Activated CD4-positive, alpha-beta T cell treated with anti-CD3 and anti-CD28 coated beads for 24 hours (primary cell): ENCODE measurements at regions not wholly inside any gene's neighbourhood (a gene's known extent, or its start where the extent isn't known, plus 50 kb on each side); places are given as distances from the start of the nearest gene placed in this dataset.

Experiments used
- DNase-seq, 2 donors: peaks; one replicate each; pipeline ENCODE4 v3.0.0-alpha.2; 2020; ENCODE audit warnings: low read depth in 2 of 2

DNA sequence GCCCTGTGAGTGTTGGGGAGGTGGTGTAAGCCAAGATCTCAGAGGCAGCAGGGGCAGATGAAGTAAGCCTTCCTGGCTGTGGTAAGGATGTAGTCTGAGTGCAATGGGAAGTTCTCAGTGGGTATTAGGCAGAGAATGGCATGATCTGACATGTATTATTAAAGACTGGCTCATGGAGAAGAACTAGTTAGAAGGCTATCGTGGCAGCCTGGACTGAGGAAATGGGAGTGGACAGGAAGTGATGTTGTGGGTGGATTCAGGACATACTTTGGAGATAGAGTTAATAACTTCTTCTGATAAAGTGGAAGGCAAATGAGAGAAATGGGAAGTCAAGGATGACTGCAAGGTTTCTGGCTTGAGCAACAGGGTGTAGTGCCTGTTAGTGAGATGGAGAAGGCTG is 250.9 kb upstream of the CFAP20DC start:
- DNase-seq = no peak

DNA sequence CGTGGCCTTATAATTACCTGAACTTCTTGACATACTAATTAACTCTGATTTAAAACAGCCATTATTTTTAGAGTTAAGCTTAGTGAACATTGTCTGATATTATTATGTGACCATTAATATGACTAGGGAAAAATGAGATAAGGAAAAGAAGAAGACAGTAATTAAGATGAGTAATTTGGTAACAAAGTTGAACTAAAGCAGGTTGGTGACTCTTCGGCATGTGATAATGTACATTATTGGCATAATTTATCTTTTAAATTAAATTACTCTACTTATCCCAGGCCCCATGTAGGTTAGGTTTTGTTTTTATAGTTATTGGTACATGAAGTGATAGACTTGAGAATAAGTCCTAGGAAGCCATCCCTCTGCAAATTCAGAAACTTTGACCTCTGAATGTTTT is 249.7 kb upstream of the CFAP20DC start:
- DNase-seq = no peak

DNA sequence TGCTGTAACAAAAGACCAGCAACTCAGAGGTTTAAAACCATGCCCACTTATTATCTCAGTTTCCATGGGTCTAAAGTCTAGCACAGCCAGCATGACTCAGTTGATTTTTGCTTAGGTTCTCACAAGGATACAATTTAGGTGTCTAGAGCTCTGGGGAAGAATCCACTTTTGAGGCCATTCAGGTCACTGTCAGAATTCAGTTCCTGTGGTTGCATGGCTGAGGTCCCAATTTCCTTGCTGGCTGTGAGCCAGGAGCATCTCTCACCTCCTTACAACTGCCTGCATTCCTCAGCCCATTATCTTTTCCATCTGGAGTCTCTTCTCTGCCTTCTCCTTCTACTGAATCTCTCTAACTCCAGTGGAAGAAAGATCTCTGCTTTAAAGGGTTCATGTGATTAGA is 240.5 kb upstream of the CFAP20DC start:
- DNase-seq = no peak

DNA sequence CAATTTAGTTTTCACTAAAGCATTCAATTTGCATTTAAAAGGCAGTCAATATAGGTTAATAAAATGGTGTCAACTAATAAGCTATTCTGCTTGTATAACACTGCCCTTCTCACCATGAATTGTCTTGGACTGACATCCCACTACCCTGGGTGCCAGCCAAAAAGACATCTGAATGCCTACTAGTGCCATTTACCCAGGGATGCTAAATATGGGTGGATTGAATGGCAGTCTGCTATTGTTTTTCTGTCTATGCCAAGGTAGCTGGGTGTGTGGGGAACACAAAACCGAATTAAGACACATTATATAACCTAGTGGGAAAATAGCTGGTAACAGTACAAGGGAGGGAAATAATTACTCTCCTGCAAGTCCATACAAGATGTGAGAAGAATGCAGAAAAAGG is 240.0 kb upstream of the CFAP20DC start:
- DNase-seq = no peak

DNA sequence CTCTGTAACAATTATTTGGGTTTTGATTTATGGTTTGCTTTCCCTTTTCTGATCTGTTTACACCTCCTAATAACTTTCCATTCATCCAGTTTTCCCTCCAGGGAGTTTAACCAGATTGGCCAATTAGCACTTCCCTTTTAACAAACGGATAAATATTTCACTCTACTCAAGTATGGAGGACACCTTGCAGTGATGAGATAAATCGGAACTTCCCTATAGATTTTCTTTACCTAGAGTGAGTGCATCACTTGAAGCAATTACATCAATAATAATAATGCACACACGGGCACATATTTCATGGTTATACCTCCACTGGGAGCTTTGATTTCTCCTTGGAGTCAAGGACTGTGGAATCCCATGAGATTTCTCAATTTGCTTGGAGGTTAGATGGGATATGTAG is 239.1 kb upstream of the CFAP20DC start:
- DNase-seq = no peak

DNA sequence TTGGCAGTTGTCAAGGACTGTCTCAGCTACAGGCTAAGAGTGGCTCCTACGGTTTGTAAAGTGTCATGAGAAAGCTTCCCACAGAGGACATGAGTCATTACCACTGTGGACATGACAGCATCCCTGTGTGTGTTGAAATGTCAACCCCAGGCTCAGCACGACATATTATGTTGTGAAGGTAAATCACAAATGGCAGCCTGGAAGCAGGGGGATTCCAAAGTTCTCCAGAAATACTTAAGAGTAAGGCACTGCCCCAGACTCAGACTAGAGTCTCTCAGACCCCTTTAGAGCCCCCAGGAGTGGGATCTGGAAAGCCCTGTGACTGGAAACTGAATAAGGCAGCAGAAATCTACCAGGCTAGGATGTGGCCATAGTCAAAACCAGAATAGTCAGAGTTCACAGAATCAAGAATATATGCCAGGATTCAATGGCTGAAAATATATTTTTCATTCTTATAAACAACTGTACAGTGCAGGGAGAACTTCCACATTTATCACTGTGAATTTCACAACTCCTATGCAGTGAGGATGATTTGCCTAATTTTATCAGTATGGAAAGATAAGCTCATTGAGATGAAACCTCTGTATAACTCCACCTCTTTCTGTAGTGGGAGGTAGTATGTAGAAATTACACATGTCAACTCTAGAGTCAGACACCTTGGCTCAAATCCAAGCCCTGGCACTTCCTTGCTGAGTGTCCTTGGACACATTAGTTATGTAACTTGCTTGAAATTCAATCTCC is 237.1 kb upstream of the CFAP20DC start:
- peak in 1 of 2 donors; percentile 2 for DNase-seq

DNA sequence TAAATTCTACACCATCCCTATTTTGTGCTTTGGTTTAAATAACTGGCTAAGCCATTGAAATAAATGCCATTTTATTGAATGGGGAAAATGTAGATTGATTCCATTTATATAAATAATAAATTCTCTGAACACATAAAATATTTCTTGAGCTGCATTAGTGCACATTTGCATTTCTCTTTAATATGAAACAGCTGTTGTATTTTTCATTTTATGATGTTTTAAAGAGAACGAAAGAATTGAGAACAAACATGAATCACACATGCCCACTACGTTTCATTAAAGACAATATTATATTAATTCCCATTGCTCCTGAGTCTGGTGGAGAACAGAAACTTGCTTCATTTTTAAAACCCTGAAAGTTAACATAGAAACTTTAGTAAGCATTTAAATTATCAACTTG is 235.7 kb upstream of the CFAP20DC start:
- DNase-seq = no peak

DNA sequence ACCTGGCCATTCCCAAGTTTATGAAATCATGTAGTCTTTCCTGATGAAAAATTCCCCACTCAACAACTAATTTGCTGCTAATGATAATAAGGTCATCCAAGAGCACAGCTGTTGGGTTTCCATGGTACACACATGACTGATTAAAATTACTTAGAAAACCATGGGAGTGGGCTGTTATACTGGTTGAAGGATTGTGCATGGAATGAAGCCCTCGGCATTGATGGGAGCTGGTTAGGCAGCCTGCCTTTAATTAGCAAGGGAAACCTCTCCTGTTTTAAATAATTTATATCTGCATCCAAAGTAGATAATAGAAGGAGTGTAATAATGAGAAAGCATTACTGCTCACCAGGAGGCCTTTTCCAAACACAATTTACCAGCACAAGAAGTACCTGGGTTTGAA is 235.1 kb upstream of the CFAP20DC start:
- DNase-seq = no peak

DNA sequence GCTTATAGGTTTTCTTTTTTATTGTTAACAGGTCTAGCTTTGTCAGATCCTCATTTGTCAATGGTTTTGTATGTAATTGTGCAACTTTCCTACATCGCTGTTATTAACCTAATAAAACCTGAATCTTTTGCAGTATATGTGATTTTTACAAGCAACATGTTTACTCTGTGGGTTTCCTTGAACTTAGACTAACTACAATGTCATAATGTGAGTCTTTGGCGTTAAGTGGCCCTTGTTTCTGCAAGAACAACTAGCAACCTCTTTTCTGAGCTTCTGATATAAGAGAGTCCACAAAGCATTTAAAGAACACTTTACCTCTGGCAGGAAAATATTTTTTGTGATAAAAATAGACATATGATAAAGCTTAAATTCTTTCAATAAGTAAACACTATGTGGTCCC is 230.3 kb upstream of the CFAP20DC start:
- no peak for DNase-seq

DNA sequence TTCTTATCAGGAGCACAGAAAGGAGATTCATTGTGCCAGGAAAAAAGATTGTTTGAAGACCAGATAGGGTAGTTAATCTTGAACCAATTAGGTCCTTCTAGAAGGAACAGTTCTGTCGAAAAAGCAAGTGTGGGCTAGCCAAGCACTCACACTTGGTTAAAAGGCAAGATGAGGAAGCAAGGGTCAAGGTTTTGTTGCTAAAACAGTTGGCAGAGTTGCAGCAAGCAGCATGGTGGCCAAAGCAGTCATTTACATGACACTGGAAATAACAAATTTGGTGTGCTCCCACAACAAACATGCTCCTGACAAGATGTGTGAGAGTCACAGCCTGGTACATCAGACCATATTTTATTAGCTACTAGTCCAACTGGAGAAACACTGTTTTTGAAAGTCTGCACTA is 228.0 kb upstream of the CFAP20DC start:
- DNase-seq = no peak

DNA sequence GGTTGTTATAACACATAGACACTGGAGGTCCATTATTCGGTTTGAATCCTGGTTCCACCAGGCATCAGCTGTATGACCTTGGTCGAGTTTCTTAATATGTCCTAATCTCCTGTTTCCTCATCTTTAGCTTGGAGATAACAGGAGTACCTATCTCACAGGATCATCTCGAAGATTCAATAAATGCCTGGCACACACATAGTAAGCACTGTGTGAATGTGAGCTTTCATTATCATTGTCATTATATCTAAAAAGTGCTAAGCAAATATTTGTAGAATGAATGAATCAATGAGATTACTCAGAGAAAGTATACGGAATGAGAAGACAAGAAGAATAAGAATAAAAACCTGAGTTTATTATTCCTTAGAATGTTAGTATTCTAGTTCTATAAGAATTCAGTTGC is 227.4 kb upstream of the CFAP20DC start:
- no peak for DNase-seq

DNA sequence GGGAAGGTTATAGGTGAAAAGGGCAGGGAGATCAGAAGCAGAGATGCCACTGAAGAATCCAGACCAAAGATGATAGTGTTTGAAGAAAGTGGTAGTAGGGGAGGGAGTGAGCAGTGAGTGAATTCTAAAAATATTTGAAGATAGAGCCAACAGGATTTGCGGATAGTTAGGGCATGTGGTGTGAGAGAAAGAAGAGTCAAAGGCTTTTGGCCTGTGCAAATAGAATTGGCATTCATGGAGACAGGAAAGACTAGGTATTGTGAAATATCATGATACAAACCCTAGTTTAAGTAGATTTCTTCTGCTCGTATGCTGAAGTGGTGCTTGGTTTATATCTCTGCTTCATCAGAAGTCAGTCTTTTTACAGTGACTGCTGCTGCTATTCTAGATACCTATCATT is 224.2 kb upstream of the CFAP20DC start:
- no peak for DNase-seq

DNA sequence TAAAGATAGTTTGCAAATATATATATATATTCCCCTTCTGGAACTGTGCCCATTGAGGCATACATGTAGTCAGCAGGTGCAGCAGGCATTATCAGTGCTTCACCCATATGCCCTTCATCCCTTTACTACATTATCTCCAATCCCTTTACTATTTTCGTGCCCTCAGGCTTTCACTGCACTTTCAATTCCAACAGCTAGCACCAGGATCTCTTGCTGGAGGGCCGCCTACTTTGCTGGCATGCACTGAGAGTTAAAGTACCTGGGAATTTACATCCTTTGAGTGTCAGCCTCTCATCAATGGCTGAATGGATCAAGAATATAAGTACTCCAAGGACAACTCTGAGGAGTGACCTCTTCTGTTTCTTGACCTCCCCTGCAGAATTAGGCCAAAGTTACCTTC is 222.1 kb upstream of the CFAP20DC start:
- DNase-seq = no peak

DNA sequence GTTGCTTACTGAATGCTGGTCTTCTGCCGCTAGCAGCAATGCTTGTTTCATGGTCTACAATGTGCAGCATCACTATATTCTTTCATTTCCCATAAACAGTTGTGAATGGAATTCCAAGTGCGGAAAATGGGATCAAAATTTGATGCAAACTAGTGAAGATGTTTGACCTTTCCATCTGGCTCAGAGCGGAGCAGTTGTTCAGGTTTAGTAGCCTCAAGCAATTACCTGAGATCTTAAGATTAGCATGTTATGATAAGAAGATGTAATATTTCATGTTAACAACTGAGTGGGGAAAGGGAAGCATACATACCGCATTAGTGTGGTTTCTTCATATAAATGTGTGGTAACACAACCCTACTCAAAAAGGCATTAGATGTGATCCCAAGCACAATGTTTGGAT is 221.1 kb upstream of the CFAP20DC start:
- DNase-seq = no peak

DNA sequence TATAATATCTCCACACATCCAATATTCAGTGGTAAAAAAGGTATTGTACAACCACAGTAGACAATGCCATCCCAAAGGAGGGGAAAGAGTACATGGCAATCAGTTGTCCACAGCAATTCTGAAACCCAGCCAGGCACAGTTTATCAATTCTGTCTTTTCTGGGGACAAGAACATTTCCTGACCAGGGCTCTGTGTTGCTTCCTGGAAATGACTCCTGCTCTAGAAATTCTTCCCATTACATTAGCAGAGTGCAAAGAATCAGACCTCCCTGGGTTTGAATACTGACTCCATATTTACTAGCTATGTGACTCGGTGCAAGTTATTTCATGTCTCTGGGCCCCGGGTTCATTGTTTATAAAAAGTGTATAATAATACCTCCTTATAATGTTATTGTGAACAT is 220.4 kb upstream of the CFAP20DC start:
- DNase-seq = no peak

DNA sequence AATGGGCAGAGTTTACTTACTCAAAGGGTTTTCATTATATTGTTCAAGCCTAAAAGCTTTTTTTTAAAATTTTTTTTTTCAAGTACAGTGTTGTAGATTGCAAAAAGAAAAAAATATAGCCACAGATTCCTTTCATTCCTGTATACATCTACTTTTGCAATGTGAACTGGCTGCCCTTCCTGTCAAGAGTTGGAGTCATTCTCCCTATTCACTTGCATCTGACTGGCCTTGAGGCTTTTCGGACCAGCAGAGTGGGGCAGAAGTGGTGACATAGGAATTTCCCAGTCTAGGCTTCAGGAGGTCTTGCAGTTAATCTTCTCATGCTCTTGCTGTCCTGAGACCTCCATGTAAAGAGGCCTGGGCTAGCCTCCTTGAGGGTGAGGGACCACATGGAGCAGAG is 218.3 kb upstream of the CFAP20DC start:
- DNase-seq = no peak

DNA sequence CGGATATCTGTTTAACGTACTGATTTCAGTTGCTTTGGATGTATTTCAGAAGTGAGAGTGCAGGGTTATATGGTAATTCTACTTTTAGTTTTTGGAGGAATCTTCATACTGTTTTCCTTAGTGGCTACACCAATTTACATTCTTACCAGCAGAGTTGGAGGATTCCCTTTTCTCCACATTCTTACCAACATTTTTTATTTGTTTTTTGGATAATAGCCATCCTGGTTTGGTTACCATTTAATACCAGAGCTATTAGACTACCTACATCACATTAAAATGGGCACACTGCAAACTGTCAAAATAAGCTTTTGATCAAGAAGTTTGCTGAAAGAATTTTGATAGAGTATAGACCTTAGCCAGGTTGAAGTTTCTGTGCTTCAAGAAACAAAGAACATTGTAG is 217.2 kb upstream of the CFAP20DC start:
- no peak for DNase-seq

DNA sequence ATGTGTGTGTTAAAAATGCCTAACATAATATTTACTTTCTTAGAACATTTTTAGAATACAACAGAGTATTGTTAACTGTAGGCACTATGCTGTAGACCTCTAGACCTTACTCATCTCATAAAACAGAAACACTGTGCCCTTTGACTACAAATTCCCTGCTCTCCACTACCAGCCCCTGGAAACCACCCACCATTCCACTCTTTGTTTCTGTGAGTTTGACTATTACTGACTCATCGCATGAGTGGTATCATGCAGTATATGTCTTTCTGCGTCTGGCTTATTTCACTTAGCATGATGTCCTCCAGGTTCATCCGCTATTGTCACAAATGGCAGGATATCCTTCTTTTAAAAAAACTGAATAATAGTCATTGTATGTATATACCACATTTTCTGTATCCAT is 216.7 kb upstream of the CFAP20DC start:
- no peak for DNase-seq

DNA sequence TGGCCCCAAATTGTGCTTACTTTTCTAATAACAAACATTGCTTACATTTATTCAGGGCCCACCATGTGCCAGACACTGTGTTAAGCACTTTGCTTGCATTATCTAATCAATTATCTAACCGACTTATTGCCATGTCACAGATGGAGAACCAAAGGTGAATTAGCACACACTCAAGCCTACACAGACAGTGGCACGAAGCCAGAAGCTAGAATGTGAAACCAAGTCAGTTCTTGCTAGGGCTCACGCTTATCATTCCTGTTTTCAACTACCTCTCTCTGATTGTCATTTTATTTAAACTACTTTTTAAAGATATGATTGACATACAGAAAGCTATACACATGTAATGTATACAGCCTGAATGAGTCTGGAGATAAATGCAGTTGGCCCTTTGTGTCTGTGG is 215.7 kb upstream of the CFAP20DC start:
- DNase-seq = no peak

DNA sequence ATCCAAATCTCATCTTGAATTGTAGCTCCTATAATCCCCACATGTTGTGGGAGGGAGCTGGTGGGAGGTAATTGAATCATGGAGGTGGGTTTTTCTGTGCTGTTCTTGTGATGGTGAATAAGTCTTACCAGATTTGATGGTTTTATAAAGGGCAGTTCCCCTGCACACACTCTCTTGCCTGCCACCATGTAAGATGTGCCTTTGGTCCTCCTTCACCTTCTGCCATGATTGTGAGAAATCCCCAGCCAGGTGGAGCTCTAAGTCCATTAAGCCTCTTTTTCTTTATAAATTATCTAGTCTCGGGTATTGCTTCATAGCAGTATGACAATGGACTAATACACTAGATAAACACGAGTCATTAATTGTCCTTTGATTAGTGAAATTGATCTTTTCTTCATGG is 214.5 kb upstream of the CFAP20DC start:
- DNase-seq = no peak

DNA sequence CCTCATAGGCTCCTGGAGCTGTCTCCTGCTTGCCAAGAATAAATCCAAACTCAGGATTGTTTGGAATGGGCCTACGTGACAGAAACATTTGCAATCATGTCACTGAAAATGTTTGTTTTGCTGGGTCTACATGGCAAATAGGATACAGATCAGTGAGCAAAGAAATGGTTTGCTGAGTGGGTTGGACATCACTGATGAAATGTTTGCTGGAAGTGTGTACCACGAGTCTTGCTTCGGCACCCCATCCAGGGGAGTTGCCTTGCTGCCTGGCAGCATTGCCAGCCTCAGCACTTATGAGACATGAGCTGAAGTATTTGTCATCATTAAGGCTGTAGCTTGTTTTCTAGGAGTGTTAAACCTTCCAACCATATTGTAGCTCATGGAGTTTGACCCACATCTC is 213.3 kb upstream of the CFAP20DC start:
- DNase-seq = no peak

DNA sequence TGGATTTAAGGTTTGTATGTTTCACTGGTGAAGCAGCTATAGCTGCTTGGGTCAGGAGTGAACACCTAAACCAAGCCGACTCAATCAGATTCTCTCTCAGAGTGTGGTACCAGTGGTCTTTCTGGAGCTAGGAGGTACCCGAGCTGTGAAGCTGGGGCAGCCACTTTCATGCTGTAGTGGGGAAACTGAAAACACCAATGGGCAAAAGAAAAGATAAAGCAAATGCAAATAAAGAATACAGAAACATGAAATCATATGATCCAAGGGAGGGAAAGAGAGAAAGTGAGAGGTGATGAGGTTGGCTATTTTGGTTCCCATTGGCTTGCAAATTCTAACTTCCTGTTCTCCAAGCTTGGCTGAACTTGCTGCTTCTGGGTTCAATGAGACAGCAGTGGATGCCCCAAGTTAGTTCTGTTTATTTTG is 212.3 kb upstream of the CFAP20DC start:
- DNase-seq = no peak

DNA sequence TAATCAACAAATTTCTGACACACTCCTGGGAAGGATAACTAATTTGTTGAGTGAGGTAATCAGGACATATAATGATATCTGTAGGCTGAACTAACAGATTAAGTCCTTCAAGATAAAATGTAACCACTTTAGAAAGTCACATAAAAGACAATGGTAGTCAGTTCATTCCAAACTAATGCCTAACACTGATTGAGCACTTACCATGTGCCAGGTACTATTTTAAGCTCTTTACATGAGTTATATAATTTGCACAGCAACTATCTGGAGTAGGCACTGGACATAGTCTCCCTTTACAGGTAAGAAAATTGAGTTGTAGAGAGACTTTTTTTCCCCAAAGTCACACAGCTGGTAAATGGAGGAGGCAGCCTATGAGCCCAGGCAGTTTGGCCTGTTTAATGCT is 211.2 kb upstream of the CFAP20DC start:
- no peak for DNase-seq

DNA sequence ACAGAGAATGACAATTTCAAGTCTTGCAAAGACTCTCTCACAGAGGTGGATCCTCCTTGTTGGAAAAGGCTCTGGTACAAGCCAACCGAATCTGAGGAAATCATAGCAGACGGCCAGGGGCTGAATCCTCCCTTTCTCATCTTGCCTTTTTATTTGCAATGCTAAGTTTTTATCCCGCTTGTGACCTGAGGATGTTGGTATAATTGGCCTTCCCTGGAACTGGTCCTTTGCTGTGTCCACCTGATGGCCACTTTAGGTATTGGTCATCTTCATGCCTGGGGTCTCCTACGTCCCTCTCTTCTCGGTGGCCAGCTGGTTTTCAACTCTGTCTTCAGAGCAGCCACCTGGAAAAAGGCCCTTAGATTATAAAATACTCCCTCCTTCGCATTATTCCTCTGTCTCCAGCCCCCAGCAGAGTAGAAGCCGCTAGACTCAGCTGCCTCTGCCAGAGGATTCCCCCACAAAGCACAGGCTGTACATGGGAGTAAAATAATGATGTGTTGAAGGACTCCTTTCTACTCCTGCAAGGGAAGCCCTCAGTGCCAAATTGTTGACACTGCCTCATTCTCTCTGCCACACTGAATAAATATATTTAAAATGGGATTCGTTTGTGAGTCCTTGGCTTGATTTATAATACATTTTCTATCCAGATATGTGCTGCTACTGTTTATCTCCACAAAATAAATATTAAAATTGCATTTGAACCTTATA is 208.9 kb upstream of the CFAP20DC start:
- no peak for DNase-seq
